ENCODE measurements at regions not wholly inside any gene's neighbourhood (a gene's known extent, or its start where the extent isn't known, plus 50 kb on each side); places are given as distances from the start of the nearest gene placed in this dataset.

- ChIA-PET POLR2A (no interaction called here), CTCF (no interaction called here)
- DNase-seq (ENCODE audit: extremely low spot score), result no peak
- no peak for TF ChIP-seq HDGF (IDR thresholded peaks at IDR 0.05; ENCODE audit: borderline replicate concordance)
- no peak for TF ChIP-seq CTBP1 (IDR thresholded peaks at IDR 0.05; ENCODE audit: borderline replicate concordance)
- TF ChIP-seq NFRKB (IDR thresholded peaks at IDR 0.05), result no peak
- no peak for TF ChIP-seq FOXA1 (IDR thresholded peaks at IDR 0.05)
- TF ChIP-seq FOXM1 (IDR thresholded peaks at IDR 0.05; ENCODE audit: borderline replicate concordance), result no peak
- TF ChIP-seq SP1 (IDR thresholded peaks at IDR 0.05), result no peak
- TF ChIP-seq FOXK2 (IDR thresholded peaks at IDR 0.05), result no peak
- no peak for TF ChIP-seq PKNOX1 (IDR thresholded peaks at IDR 0.05)
- no peak for TF ChIP-seq ELF4 (IDR thresholded peaks at IDR 0.05)
- no peak for TF ChIP-seq LEF1 (IDR thresholded peaks at IDR 0.05; ENCODE audit: borderline replicate concordance)
- TF ChIP-seq TARDBP (IDR thresholded peaks at IDR 0.05), result no peak
- no peak for TF ChIP-seq ARNT (IDR thresholded peaks at IDR 0.05)
- TF ChIP-seq BHLHE40 (IDR thresholded peaks at IDR 0.05; ENCODE audit: borderline replicate concordance), result no peak
- no peak for TF ChIP-seq ZNF384 (IDR thresholded peaks at IDR 0.05)
Observed at GRCh38 chr1:34280509-34280908, 103.8 kb downstream of the C1orf94 start.

GRCh38 chr1:34283142-34283541 is 106.4 kb downstream of the C1orf94 start:
- TF ChIP-seq FOXA1 (IDR thresholded peaks at IDR 0.05), result no peak
- TF ChIP-seq TARDBP (IDR thresholded peaks at IDR 0.05), result no peak
- no peak for TF ChIP-seq L3MBTL2 (conservative IDR thresholded peaks at IDR 0.05)
- TF ChIP-seq SUZ12 (IDR thresholded peaks at IDR 0.05), result no peak
- no peak for TF ChIP-seq FOXK2 (IDR thresholded peaks at IDR 0.05)
- no peak for TF ChIP-seq HDGF (IDR thresholded peaks at IDR 0.05; ENCODE audit: borderline replicate concordance)
- TF ChIP-seq PKNOX1 (IDR thresholded peaks at IDR 0.05), result no peak
- TF ChIP-seq LEF1 (IDR thresholded peaks at IDR 0.05; ENCODE audit: borderline replicate concordance), result no peak
- TF ChIP-seq ZNF384 (IDR thresholded peaks at IDR 0.05), result no peak
- TF ChIP-seq ARNT (IDR thresholded peaks at IDR 0.05), result no peak
- DNase-seq (ENCODE audit: extremely low spot score), result no peak
- ChIA-PET POLR2A (no interaction called here), CTCF (no interaction called here)

DNA sequence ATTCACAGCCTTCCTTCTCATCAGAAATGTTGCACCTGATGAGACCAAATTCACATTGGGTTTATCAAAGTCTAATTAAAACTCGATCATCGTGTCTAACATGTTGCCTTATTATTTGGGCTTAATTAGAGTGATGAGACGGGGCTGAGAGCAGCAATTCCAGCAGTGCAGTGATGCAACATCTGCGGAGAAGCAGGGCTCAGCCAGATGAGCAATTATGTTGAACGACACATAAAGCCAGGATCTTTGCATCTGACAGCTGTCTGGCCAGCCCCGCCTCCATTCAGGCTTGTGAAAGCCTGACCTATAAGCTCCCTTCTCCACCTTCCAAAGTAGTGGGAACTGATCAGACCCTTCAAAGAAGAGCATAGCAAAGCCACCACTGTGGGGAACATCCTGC is 109.8 kb downstream of the C1orf94 start:
- ChIA-PET POLR2A (no interaction called here), CTCF (no interaction called here)
- peak; percentile 2 for DNase-seq (ENCODE audit: extremely low spot score)
- TF ChIP-seq BHLHE40 (IDR thresholded peaks at IDR 0.05; ENCODE audit: borderline replicate concordance) (no peak), LEF1 (IDR thresholded peaks at IDR 0.05; ENCODE audit: borderline replicate concordance) (no peak), ZNF384 (IDR thresholded peaks at IDR 0.05) (no peak), FOXA1 (IDR thresholded peaks at IDR 0.05) (no peak), FOXM1 (IDR thresholded peaks at IDR 0.05; ENCODE audit: borderline replicate concordance) (no peak), CTBP1 (IDR thresholded peaks at IDR 0.05; ENCODE audit: borderline replicate concordance) (no peak), L3MBTL2 (conservative IDR thresholded peaks at IDR 0.05) (no peak), ARNT (IDR thresholded peaks at IDR 0.05) (no peak), PKNOX1 (IDR thresholded peaks at IDR 0.05) (no peak), ELF4 (IDR thresholded peaks at IDR 0.05) (no peak), FOXK2 (IDR thresholded peaks at IDR 0.05) (no peak), SP1 (IDR thresholded peaks at IDR 0.05) (no peak), NFRKB (IDR thresholded peaks at IDR 0.05) (no peak), SUZ12 (IDR thresholded peaks at IDR 0.05) (no peak), TARDBP (IDR thresholded peaks at IDR 0.05) (no peak), HDGF (IDR thresholded peaks at IDR 0.05; ENCODE audit: borderline replicate concordance) (no peak)

- ChIA-PET CTCF (no interaction called here), POLR2A (no interaction called here)
- DNase-seq (ENCODE audit: extremely low spot score), result peak; percentile 0
- TF ChIP-seq TARDBP (IDR thresholded peaks at IDR 0.05) (no peak), BHLHE40 (IDR thresholded peaks at IDR 0.05; ENCODE audit: borderline replicate concordance) (no peak), SUZ12 (IDR thresholded peaks at IDR 0.05) (no peak), FOXK2 (IDR thresholded peaks at IDR 0.05) (no peak), HDGF (IDR thresholded peaks at IDR 0.05; ENCODE audit: borderline replicate concordance) (no peak), L3MBTL2 (conservative IDR thresholded peaks at IDR 0.05) (no peak)
Observed at GRCh38 chr1:34290831-34291230, 114.1 kb downstream of the C1orf94 start.

- no peak for DNase-seq (ENCODE audit: extremely low spot score)
- ChIA-PET CTCF (no interaction called here), POLR2A (no interaction called here)
- TF ChIP-seq L3MBTL2 (conservative IDR thresholded peaks at IDR 0.05) (no peak), SP1 (IDR thresholded peaks at IDR 0.05) (no peak), ZNF384 (IDR thresholded peaks at IDR 0.05) (no peak)
Observed at GRCh38 chr1:34292472-34292871, 115.8 kb downstream of the C1orf94 start.

- DNase-seq (ENCODE audit: extremely low spot score), result no peak
- POLR2A ChIA-PET, result no interaction called here
- CTCF ChIA-PET, result no interaction called here
- TF ChIP-seq TARDBP (IDR thresholded peaks at IDR 0.05) (no peak), ZNF384 (IDR thresholded peaks at IDR 0.05) (no peak), L3MBTL2 (conservative IDR thresholded peaks at IDR 0.05) (no peak), CTBP1 (IDR thresholded peaks at IDR 0.05; ENCODE audit: borderline replicate concordance) (no peak)
Observed at GRCh38 chr1:34296059-34296458, 119.4 kb downstream of the C1orf94 start.

DNA sequence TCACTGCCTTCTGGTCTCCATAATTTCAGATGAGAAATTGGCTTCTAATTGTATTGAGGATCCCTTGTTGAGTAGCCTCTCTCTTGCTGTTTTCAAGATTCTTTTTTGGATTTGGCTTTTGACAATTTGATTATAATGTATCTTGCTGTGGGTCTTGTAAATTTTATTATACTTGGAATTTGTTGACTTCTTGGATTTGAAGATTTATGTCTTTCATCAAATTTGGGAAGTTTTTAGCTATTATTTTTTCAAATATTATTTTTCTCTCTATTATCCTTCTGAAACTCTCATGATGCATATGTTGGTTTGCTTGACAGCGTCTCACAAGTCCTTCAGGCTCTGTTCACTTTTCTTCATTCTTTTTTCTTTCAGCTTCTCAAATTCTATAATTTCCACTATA is 126.1 kb downstream of the C1orf94 start:
- ChIA-PET POLR2A (no interaction called here), CTCF (no interaction called here)
- DNase-seq (ENCODE audit: extremely low spot score), result no peak
- TF ChIP-seq FOXM1 (IDR thresholded peaks at IDR 0.05; ENCODE audit: borderline replicate concordance), result no peak
